Lung (tissue), 11 donors: ENCODE measurements at regions not wholly inside any gene's neighbourhood (a gene's known extent, or its start where the extent isn't known, plus 50 kb on each side); places are given as distances from the start of the nearest gene placed in this dataset.

ENCODE experiments used
- ATAC-seq: fragments of 200-7000 bp; cut with Tn5 transposase; one replicate; pipeline ENCODE4 v1.9.1; 2020; ENCODE audit warnings: moderate number of reproducible peaks; ENCODE audit not compliant: insufficient read depth, low FRiP score
- DNase-seq, 3 donors: peaks; one replicate each; pipeline ENCODE4 v3.0.0-alpha.2; 2013 to 2017
- H3K27ac ChIP-seq, 2 donors: one replicate each; pipeline ENCODE4 v1.5.1; 2013; ENCODE audit warnings: mild to moderate bottlenecking in 2 of 2, moderate library complexity in 2 of 2, control low read depth in 1 of 2, inconsistent platforms in 1 of 2, low read depth in 1 of 2, low read length in 1 of 2
- H3K27me3 ChIP-seq, 3 donors: one replicate each; pipeline ENCODE4 v1.5.1; 2013; ENCODE audit warnings: low read length in 2 of 3; ENCODE audit not compliant: control insufficient read depth in 3 of 3, insufficient read depth in 3 of 3
- H3K36me3 ChIP-seq, 4 donors: one replicate each; pipeline ENCODE4 v1.5.1; 2013; ENCODE audit warnings: low read length in 4 of 4, mild to moderate bottlenecking in 1 of 4, moderate library complexity in 1 of 4; ENCODE audit not compliant: control insufficient read depth in 4 of 4, insufficient read depth in 4 of 4
- H3K4me1 ChIP-seq, 5 donors: one replicate each; pipeline ENCODE4 v1.5.1; 2013; ENCODE audit warnings: low read length in 5 of 5, mild to moderate bottlenecking in 2 of 5, moderate library complexity in 1 of 5; ENCODE audit not compliant: control insufficient read depth in 5 of 5, insufficient read depth in 5 of 5
- H3K4me3 ChIP-seq: one replicate; pipeline ENCODE4 v1.5.1; 2013; ENCODE audit warnings: mild to moderate bottlenecking, control low read depth, moderate library complexity
- H3K9ac ChIP-seq, 2 donors: one replicate each; pipeline ENCODE4 v1.5.1; 2013; ENCODE audit warnings: low read length in 2 of 2, control low read depth in 1 of 2; ENCODE audit not compliant: insufficient read depth in 1 of 2
- H3K9me3 ChIP-seq, 4 donors: one replicate each; pipeline ENCODE4 v1.5.1; 2013; ENCODE audit warnings: low read length in 3 of 4, mild to moderate bottlenecking in 1 of 4, moderate library complexity in 1 of 4; ENCODE audit not compliant: control insufficient read depth in 4 of 4, insufficient read depth in 3 of 4
- CTCF ChIP-seq: IDR thresholded peaks from 2 replicates; pipeline ENCODE4 v1.5.1; 2012; ENCODE audit warnings: mild to moderate bottlenecking; ENCODE audit errors: control extremely low read depth, extremely low read depth
- WGBS, 2 donors: extraction: QIAGEN DNeasy Blood & Tissue Kit; methylation state at CpG; one replicate each; pipeline ENCODE4 v1.1.7; 2013; 5-methylcytosine and 5-hydroxymethylcytosine counted together
- donor health status: control.
- donor health status: control.
- donor health status: Bipolar disorder and iron deficiency.
- donor health status: healthy.
- donor health status: DM: yes; HTN: yes; CAD: no.

- DNase-seq (no peak), ATAC-seq (no peak)
- 74 to 88% methylated on average over 2 of the region's 2 CpGs for WGBS, 2 donors
Observed at GRCh38 chr5:124264499-124264898, 481.9 kb downstream of the ZNF608 start.

GRCh38 chr5:124263680-124264491 lies 482.6 kb downstream of the ZNF608 start:
- no peaks in the 10 kb centered on the region for H3K9me3 ChIP-seq
- TF ChIP-seq CTCF = no peak

More at GRCh38 chr5:124264499-124264898, 481.9 kb downstream of the ZNF608 start:
- no peak overlapping the region for H3K4me3 ChIP-seq
- H3K9ac ChIP-seq = no peak overlapping the region
- peaks cover 0 to 1% (median 0%) of the 10 kb centered on the region in 4 donors for H3K36me3 ChIP-seq
- no peaks in the 10 kb centered on the region for H3K27me3 ChIP-seq
- no peak for TF ChIP-seq CTCF
- H3K27ac ChIP-seq = no peak overlapping the region
- H3K9me3 ChIP-seq = no peaks in the 10 kb centered on the region
- H3K4me1 ChIP-seq = peaks cover 1 to 26% (median 8%) of the 10 kb centered on the region in 5 donors

GRCh38 chr5:124262991-124263571 lies 483.4 kb downstream of the ZNF608 start:
- WGBS, 2 donors = 65 to 83% methylated on average over 1 of the region's 1 CpG
- H3K9me3 ChIP-seq = no peaks in the 10 kb centered on the region
- H3K27ac ChIP-seq = no peak overlapping the region
- ATAC-seq = no peak
- H3K4me3 ChIP-seq = no peak overlapping the region
- peak in 2 of 3 donors; percentile 48 to 65 for DNase-seq
- H3K4me1 ChIP-seq = peaks cover 1 to 26% (median 8%) of the 10 kb centered on the region in 5 donors
- no peaks in the 10 kb centered on the region for H3K27me3 ChIP-seq
- peaks cover 0 to 1% (median 0%) of the 10 kb centered on the region in 4 donors for H3K36me3 ChIP-seq
- H3K9ac ChIP-seq = no peak overlapping the region
- no peak for TF ChIP-seq CTCF

More at GRCh38 chr5:124263680-124264491, 482.6 kb downstream of the ZNF608 start:
- H3K27me3 ChIP-seq = no peaks in the 10 kb centered on the region
- peak overlapping the region in 1 of 2 donors; percentile 6 for H3K27ac ChIP-seq
- H3K4me1 ChIP-seq = peaks cover 1 to 26% (median 8%) of the 10 kb centered on the region in 5 donors
- peaks cover 0 to 1% (median 0%) of the 10 kb centered on the region in 4 donors for H3K36me3 ChIP-seq
- H3K9ac ChIP-seq = no peak overlapping the region
- no peak overlapping the region for H3K4me3 ChIP-seq
- ATAC-seq (peak; percentile 37), DNase-seq (peak; percentile 57 to 91 (median 81))
- WGBS, 2 donors = 51 to 65% methylated on average over 6 of the region's 6 CpGs
